Esophagus muscularis mucosa (tissue), 3 donors: ENCODE measurements at regions not wholly inside any gene's neighbourhood (a gene's known extent, or its start where the extent isn't known, plus 50 kb on each side); places are given as distances from the start of the nearest gene placed in this dataset.
"Not testable (repeated sequence)": the region's sequence is repeated elsewhere in the genome, so short reads cannot be mapped to it uniquely, and the experiment has no call there.

Experiments
- CTCF ChIP-seq, 3 experiments: fragments of 200-600 bp in 2 of 3; fragments of 450-650 bp in 1 of 3; sonication (generic) in 2 of 3; IDR thresholded peaks; one replicate each; pipeline ENCODE4 v1.5.1; 2017 to 2019; ENCODE audit warnings: antibody characterized with exemption in 3 of 3, mild to moderate bottlenecking in 2 of 3, moderate library complexity in 1 of 3
- EP300 ChIP-seq: sonication (generic); formaldehyde crosslinking; IDR thresholded peaks from one replicate; pipeline ENCODE4 v1.6.1; 2017; ENCODE audit warnings: antibody characterized with exemption

DNA sequence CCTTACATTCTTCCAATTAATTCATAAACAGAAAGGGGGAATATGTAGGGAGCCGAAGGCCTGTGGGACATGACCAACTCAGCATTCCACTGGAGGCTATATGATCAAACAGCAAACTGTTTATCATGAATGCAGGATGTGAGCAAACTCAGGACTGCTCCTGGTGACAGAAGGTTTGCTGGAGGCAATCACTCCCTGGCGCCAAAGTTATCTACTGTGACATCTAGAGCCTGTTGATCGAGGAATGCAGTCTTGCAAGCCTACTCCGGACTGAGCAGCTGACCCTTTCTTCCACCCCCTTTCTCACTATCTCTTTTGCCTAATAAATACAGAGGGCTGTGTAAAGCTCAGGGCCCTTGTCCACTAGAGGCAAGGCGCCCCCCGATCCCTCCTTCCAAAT lies 122.0 kb upstream of the ZCCHC13 start:
- not testable (repeated sequence) for TF ChIP-seq CTCF (IDR thresholded peaks at IDR 0.05); EP300
